ENCODE measurements at regions not wholly inside any gene's neighbourhood (a gene's known extent, or its start where the extent isn't known, plus 50 kb on each side); places are given as distances from the start of the nearest gene placed in this dataset.
"Not testable (repeated sequence)": the region's sequence is repeated elsewhere in the genome, so short reads cannot be mapped to it uniquely, and the experiment has no call there.

DNA sequence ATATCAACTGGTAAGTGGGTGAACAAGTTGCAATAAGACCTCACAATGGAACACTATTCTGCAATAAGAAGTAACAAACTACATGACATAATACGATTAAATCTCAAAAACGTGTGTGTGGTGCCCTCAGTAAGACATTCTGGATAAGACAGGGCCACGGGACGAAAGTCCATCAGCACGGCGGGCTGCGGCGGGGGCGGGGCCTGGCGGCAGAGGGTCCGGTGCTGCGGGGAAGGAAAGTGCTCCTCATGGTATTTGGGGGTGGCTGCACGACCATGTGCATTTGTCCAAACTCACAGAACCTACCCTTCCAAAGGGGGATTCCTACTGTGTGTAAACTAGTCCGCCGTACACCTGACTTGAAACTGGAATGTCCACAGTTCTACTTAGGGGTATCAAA is 341.8 kb downstream of the TCERG1L start:
- no peak for ATAC-seq
- H3K27ac Mint-ChIP-seq = no peak overlapping the region

DNA sequence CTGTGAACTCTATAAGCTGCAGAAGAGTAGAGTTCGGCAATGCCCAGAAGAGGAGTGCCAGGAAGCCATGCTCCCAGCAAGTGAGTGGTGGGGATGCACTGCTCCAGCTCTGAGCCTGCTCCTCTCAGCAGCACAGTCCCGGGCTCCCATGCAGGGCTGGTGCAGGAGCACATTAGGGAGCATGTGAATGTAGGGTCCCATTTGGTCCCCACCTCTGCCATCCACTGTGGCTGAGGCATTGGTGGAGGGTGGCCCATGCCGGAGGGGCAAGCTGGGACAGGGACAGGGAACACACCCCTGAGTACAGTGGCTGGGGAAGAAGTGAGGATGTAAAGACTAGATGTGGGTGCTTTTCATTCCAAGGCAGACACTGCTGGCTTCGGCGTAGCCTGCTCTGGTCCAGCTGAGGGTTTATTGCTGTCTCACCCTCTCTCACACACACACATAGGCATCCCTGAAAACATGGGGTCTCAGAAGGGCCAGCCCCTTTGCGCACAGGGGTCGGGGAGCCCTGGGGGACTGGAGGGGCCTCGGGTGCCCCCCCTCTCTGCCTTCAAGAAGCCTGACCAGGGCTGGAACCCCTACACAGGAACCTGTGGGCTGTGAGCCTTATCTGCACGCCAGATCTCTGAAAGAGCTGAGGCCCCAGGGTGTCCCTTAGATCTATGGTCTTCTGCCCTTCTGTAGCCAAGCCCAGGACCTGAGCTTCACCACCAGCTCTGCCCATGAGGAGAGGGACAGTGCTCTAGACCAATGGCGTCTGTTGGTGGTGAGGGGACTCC is 341.0 kb downstream of the TCERG1L start:
- ChIA-PET POLR2A (no interaction called here), CTCF (no interaction called here)
- Mint-ChIP-seq H3K9me3 (ENCODE audit: insufficient read depth) (no peaks in the 10 kb centered on the region), H3K4me3 (no peak overlapping the region), H3K27ac (no peak overlapping the region), H3K36me3 (ENCODE audit: low read depth) (no peaks in the 10 kb centered on the region), H3K27me3 (ENCODE audit: low read depth) (no peaks in the 10 kb centered on the region), H3K4me1 (ENCODE audit: low read depth) (no peaks in the 10 kb centered on the region)
- no peak for ATAC-seq
- no peak for DNase-seq

More for the DNA sequence above, 341.8 kb downstream of the TCERG1L start:
- ChIA-PET POLR2A (no interaction called here), CTCF (no interaction called here)
- Mint-ChIP-seq H3K4me3 (no peak overlapping the region), H3K9me3 (ENCODE audit: insufficient read depth) (no peaks in the 10 kb centered on the region), H3K27me3 (ENCODE audit: low read depth) (no peaks in the 10 kb centered on the region), H3K36me3 (ENCODE audit: low read depth) (no peaks in the 10 kb centered on the region), H3K4me1 (ENCODE audit: low read depth) (no peaks in the 10 kb centered on the region)
- no peak for DNase-seq

DNA sequence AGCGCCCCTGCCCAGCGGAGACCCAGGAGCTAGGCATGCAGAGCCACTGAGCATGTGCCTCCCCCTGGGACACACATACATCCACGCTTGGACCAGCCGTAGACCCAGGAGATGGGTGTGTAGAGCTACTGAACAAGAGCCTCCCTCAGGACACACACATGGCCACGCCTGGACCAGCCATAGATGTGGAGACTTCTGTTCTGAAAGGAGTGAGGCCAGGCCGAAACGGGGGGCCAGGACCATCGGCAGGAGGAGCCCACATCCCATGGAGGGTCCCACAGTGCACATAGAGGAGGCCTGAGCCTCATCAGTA is 340.4 kb downstream of the TCERG1L start:
- H3K4me1 Mint-ChIP-seq (ENCODE audit: low read depth) = no peaks in the 10 kb centered on the region
- ChIA-PET CTCF (no interaction called here), POLR2A (no interaction called here)
- H3K9me3 Mint-ChIP-seq (ENCODE audit: insufficient read depth) = no peaks in the 10 kb centered on the region
- no peak overlapping the region for H3K27ac Mint-ChIP-seq
- no peak overlapping the region for H3K4me3 Mint-ChIP-seq
- H3K36me3 Mint-ChIP-seq (ENCODE audit: low read depth) = no peaks in the 10 kb centered on the region
- DNase-seq (no peak), ATAC-seq (no peak)
- H3K27me3 Mint-ChIP-seq (ENCODE audit: low read depth) = no peaks in the 10 kb centered on the region

DNA sequence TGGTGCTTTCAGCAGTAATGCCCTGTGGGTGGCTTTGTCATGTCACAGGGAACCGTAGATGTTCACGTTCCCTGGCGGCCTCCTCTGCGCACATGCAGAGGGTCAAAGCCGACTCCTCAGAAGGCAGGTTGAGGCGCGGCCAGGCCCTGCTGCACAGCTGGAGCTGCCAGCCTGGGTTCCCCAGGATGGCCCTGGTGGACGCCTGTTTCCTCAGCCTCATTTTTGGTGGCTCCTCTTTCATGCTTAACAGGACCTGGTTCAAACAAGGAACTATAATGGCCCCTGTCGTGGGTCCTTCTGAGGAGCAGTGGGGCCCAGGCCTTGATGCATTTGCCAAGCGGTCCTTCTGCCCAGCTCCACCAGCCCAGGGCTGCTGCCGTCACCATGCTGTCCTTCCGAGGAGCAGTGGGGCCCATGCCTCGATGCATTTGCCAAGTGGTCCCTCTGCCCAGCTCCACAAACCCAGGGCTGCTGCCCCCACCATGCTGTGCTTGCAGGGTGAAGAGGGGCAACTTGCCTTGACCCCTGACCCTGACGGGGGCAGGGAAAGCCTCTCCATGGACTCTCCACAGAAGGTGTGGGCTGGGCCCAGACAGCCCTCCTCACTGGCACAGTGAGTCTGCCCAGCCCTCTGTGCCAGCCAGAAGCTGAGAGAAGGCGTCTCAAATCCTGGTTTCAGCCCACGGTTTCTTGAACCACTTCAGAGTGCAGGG is 338.2 kb downstream of the TCERG1L start:
- H3K9me3 Mint-ChIP-seq (ENCODE audit: insufficient read depth) = no peaks in the 10 kb centered on the region
- H3K4me1 Mint-ChIP-seq (ENCODE audit: low read depth) = no peaks in the 10 kb centered on the region
- ChIA-PET CTCF (no interaction called here), POLR2A (no interaction called here)
- no peak overlapping the region for H3K27ac Mint-ChIP-seq
- H3K4me3 Mint-ChIP-seq = no peak overlapping the region
- H3K36me3 Mint-ChIP-seq (ENCODE audit: low read depth) = no peaks in the 10 kb centered on the region
- DNase-seq (no peak), ATAC-seq (no peak)
- no peaks in the 10 kb centered on the region for H3K27me3 Mint-ChIP-seq (ENCODE audit: low read depth)

DNA sequence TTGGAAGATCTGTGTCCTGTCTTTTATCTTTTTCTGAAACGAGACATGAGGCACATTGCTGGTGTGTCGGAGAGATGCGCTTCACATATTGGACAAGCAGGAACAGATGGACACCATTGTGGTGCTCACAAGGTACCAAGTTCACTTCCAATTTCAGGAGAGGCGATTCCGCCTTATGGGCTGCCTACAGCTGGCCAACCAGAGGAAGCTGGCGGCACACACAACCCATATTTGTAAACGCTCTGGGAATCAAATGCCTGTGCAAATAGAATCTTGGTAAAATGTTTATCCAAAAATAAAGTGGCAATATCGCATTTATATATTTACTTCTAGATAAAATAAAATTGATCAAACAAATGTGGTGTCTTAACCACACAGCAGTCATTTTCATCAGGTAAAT is 337.4 kb downstream of the TCERG1L start:
- no peaks in the 10 kb centered on the region for H3K4me1 Mint-ChIP-seq (ENCODE audit: low read depth)
- no peak overlapping the region for H3K4me3 Mint-ChIP-seq
- ChIA-PET CTCF (no interaction called here), POLR2A (no interaction called here)
- H3K9me3 Mint-ChIP-seq (ENCODE audit: insufficient read depth) = no peaks in the 10 kb centered on the region
- ATAC-seq (no peak), DNase-seq (no peak)
- H3K36me3 Mint-ChIP-seq (ENCODE audit: low read depth) = no peaks in the 10 kb centered on the region
- no peak overlapping the region for H3K27ac Mint-ChIP-seq
- no peaks in the 10 kb centered on the region for H3K27me3 Mint-ChIP-seq (ENCODE audit: low read depth)

DNA sequence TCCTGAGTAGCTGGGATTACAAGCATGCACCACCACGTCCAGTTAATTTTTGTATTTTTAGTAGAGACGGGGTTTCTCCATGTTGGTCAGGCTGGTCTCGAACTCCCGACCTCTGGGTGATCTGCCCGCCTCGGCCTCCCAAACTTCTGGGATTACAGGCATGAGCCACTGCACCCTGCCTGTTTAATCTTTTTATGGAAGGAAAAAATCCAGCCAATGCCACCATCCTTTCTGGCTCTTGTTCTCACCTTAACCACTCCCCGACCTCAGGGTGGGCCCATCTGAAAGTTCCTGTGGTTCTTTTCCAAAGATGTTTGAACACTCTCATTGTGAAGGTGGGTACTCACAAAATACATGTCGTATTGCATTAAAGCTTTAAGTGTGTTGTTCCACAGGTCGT is 336.2 kb downstream of the TCERG1L start:
- H3K27me3 Mint-ChIP-seq (ENCODE audit: low read depth); H3K4me1 Mint-ChIP-seq (ENCODE audit: low read depth); H3K27ac Mint-ChIP-seq; H3K9me3 Mint-ChIP-seq (ENCODE audit: insufficient read depth); POLR2A ChIA-PET; ATAC-seq; H3K36me3 Mint-ChIP-seq (ENCODE audit: low read depth); H3K4me3 Mint-ChIP-seq; DNase-seq; CTCF ChIA-PET: not testable (repeated sequence)

DNA sequence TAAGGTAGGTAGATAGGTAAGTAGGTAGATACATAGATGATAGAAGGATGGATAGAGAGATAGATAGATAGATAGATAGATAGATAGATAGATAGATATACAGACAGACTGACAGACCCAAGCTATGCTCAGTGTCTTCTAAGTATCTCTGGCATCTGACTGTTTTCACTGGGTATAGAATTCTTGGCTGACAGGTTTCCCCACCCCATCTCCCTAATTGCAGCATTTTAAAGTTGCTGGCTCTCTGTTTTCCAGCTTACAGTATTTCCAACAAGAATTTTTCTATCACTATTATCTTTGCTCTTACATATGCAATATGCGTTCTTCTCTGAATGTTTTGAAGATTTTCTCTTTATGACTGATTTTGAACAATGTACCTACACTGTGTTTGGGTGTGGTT is 328.7 kb downstream of the TCERG1L start:
- Mint-ChIP-seq H3K4me3 (no peak overlapping the region), H3K27ac (no peak overlapping the region), H3K9me3 (ENCODE audit: insufficient read depth) (peaks cover 4% of the 10 kb centered on the region), H3K27me3 (ENCODE audit: low read depth) (no peaks in the 10 kb centered on the region), H3K4me1 (ENCODE audit: low read depth) (no peaks in the 10 kb centered on the region), H3K36me3 (ENCODE audit: low read depth) (no peaks in the 10 kb centered on the region)
- ChIA-PET POLR2A (no interaction called here), CTCF (no interaction called here)
- ATAC-seq (no peak), DNase-seq (no peak)

DNA sequence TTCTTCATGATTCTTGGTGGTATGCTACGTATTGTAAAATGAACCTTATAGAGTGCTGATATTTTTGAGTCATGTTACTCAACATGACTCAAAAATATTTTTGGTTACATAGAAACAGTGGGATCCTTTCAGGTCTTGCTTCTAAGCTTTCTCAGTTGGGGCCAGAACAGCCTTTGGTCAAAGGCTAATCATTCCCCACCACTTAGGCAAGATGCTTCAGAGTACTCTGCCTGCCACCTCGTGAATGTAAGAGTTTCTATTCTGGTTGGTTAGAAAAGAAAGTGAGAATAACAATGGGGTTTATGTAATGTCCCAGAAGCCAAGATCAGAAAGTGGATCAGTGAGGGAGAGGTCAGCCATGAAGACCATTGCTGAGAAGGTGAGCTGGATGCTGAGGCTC is 327.8 kb downstream of the TCERG1L start:
- DNase-seq = no peak
- no peaks in the 10 kb centered on the region for H3K27me3 Mint-ChIP-seq (ENCODE audit: low read depth)
- H3K9me3 Mint-ChIP-seq (ENCODE audit: insufficient read depth) = peaks cover 4% of the 10 kb centered on the region
- H3K36me3 Mint-ChIP-seq (ENCODE audit: low read depth) = no peaks in the 10 kb centered on the region
- CTCF ChIA-PET = no interaction called here
- no peak overlapping the region for H3K27ac Mint-ChIP-seq
- no peak overlapping the region for H3K4me3 Mint-ChIP-seq
- ATAC-seq = no peak
- POLR2A ChIA-PET = no interaction called here
- H3K4me1 Mint-ChIP-seq (ENCODE audit: low read depth) = no peaks in the 10 kb centered on the region

DNA sequence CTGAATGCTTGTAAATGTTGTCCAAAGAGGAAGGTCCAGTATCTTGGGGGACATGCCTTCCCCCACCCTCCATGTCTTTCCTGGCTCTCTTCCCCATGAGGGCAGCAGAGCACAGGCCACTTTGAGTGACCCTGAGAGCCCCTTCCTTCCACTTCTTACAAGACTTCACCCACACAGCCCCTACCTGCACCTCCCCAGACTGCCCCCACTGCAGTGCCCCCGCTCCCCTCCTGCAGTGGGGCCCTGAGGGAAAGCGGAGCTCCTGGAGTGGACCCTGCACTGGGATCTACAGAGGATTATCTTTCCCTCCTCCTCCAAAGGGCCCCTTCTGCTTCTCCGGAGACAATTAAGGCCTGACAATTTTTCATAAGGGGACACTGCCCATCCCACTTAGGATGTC is 326.8 kb downstream of the TCERG1L start:
- H3K27ac Mint-ChIP-seq = no peak overlapping the region
- no peak overlapping the region for H3K4me3 Mint-ChIP-seq
- DNase-seq (no peak), ATAC-seq (no peak)
- no peaks in the 10 kb centered on the region for H3K27me3 Mint-ChIP-seq (ENCODE audit: low read depth)
- ChIA-PET POLR2A (no interaction called here), CTCF (no interaction called here)
- peaks cover 4% of the 10 kb centered on the region for H3K9me3 Mint-ChIP-seq (ENCODE audit: insufficient read depth)
- H3K4me1 Mint-ChIP-seq (ENCODE audit: low read depth) = no peaks in the 10 kb centered on the region
- no peaks in the 10 kb centered on the region for H3K36me3 Mint-ChIP-seq (ENCODE audit: low read depth)

DNA sequence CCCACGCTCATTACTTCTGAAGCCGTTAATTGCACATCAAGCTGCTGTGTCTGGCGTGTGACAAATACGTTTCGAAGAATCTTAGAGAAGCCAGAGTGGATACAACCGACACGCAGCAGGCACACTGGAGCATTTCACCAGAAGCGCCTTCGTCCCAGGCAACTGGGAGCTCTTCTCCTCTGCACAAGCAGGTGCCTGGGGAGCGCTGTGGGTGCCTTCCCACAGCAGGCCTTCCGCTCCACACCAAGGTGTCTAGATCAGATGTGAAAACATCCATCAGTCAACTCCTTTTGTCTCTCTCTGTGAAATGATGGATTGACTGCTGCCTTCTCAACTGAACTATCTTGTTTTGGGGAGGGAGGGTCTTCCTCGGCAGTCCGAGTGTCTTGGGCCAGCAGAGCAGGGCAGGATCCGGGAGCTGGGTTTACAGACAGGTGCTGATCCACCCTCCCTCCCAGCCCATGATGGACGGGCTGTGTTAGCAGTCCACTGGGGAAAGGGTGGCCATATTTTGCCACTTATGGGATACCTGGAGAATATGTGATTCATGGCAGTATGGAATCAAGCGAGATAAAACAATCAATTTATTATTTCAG is 326.3 kb downstream of the TCERG1L start:
- DNase-seq = no peak
- H3K4me1 Mint-ChIP-seq (ENCODE audit: low read depth) = no peaks in the 10 kb centered on the region
- peaks cover 4% of the 10 kb centered on the region for H3K9me3 Mint-ChIP-seq (ENCODE audit: insufficient read depth)
- H3K36me3 Mint-ChIP-seq (ENCODE audit: low read depth) = no peaks in the 10 kb centered on the region
- H3K27me3 Mint-ChIP-seq (ENCODE audit: low read depth) = no peaks in the 10 kb centered on the region
- no peak overlapping the region for H3K4me3 Mint-ChIP-seq
- ATAC-seq = no peak
- H3K27ac Mint-ChIP-seq = no peak overlapping the region
- CTCF ChIA-PET = no interaction called here
- POLR2A ChIA-PET = no interaction called here

DNA sequence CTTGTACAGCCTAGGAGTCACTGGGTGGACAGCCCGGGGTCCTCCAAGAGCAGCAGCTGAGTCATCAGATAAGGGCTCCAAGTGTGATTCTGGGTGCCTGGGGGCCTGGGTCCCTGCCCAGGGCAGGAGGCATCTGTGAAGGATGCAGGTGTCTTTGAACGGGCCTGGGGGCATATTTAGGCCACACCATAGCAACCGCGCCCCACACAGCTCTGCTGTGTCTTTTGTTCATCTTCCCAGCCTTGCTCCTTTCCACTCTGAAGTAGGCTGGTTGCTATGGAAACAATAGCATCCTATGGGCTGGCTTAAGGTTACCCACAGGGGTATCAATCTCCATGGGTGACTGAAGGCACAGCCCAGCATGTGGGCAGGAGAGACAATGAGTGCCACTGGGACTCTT is 324.7 kb downstream of the TCERG1L start:
- H3K4me3 Mint-ChIP-seq = no peak overlapping the region
- DNase-seq (no peak), ATAC-seq (no peak)
- H3K27me3 Mint-ChIP-seq (ENCODE audit: low read depth) = no peaks in the 10 kb centered on the region
- H3K27ac Mint-ChIP-seq = no peak overlapping the region
- POLR2A ChIA-PET = no interaction called here
- CTCF ChIA-PET = no interaction called here
- H3K4me1 Mint-ChIP-seq (ENCODE audit: low read depth) = no peaks in the 10 kb centered on the region
- H3K9me3 Mint-ChIP-seq (ENCODE audit: insufficient read depth) = peaks cover 4% of the 10 kb centered on the region
- H3K36me3 Mint-ChIP-seq (ENCODE audit: low read depth) = no peaks in the 10 kb centered on the region

DNA sequence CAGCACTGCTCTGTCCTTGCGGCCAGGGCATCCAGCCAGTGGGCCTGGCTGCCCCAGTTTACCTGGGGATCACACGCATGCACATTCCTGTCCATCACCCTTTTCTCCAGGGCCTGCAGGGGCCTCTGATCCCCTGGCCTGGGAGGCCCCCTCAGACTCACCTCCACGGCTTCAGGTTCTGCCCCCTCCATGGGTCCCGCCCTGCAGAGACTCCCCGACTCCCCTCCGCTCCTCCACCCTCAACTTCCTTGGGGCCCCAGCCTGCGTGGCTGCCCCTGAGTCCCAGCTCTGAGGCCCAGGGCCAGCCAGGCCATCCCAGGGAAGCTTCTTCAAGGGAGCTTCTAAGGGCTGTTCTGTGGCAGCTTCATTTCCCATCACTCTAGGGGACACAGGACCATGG is 324.1 kb downstream of the TCERG1L start:
- ATAC-seq = no peak
- H3K27ac Mint-ChIP-seq = no peak overlapping the region
- H3K36me3 Mint-ChIP-seq (ENCODE audit: low read depth) = no peaks in the 10 kb centered on the region
- CTCF ChIA-PET = no interaction called here
- no peaks in the 10 kb centered on the region for H3K4me1 Mint-ChIP-seq (ENCODE audit: low read depth)
- POLR2A ChIA-PET = no interaction called here
- peaks cover 3% of the 10 kb centered on the region for H3K9me3 Mint-ChIP-seq (ENCODE audit: insufficient read depth)
- no peak overlapping the region for H3K4me3 Mint-ChIP-seq
- DNase-seq = no peak
- H3K27me3 Mint-ChIP-seq (ENCODE audit: low read depth) = no peaks in the 10 kb centered on the region

Measured in activated CD8-positive, alpha-beta T cell treated with anti-CD3 and anti-CD28 coated beads, Interleukin-2, amount 10 ng/mL, durations not matched to agents 7 days and 5 days (primary cell).